ENCODE measurements at regions not wholly inside any gene's neighbourhood (a gene's known extent, or its start where the extent isn't known, plus 50 kb on each side); places are given as distances from the start of the nearest gene placed in this dataset.

DNA sequence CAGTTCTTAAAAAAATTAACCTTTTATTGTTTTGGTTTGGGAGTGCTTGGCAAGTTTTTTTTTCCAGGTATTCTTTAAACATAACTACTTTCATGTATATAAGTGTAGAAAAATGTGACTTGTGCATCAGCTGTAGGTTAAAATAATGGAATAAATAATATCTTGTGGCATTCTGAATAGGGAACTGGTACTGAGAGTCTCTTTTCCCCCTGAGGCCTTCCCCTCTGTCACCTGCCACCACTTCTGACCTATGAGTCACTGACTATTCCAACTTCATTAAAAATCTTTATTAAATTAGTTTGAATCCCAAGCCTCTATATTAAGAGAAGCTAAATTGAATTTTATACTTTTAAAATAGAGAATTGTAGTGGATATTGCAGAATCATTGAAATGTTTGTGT lies 805.7 kb downstream of the METTL15 start:
- TF ChIP-seq, protein P1, sequence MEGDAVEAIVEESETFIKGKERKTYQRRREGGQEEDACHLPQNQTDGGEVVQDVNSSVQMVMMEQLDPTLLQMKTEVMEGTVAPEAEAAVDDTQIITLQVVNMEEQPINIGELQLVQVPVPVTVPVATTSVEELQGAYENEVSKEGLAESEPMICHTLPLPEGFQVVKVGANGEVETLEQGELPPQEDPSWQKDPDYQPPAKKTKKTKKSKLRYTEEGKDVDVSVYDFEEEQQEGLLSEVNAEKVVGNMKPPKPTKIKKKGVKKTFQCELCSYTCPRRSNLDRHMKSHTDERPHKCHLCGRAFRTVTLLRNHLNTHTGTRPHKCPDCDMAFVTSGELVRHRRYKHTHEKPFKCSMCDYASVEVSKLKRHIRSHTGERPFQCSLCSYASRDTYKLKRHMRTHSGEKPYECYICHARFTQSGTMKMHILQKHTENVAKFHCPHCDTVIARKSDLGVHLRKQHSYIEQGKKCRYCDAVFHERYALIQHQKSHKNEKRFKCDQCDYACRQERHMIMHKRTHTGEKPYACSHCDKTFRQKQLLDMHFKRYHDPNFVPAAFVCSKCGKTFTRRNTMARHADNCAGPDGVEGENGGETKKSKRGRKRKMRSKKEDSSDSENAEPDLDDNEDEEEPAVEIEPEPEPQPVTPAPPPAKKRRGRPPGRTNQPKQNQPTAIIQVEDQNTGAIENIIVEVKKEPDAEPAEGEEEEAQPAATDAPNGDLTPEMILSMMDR (IDR thresholded peaks at IDR 0.05; ENCODE audit: poor library complexity, severe bottlenecking) = no peak
- Histone ChIP-seq H3K4me3 (ENCODE audit: severe bottlenecking) (no peak overlapping the region), H3K9me3 (ENCODE audit: severe bottlenecking) (no peaks in the 10 kb centered on the region), H3K27me3 (ENCODE audit: insufficient read depth, poor library complexity, severe bottlenecking) (no peaks in the 10 kb centered on the region), H3K27ac (ENCODE audit: poor library complexity, severe bottlenecking) (no peak overlapping the region), H3K36me3 (ENCODE audit: low read depth) (no peaks in the 10 kb centered on the region), H3K4me1 (ENCODE audit: insufficient read depth, poor library complexity, severe bottlenecking) (peaks cover 5% of the 10 kb centered on the region)
- no peak for ATAC-seq (ENCODE audit: low read depth)
- DNase-seq (ENCODE audit: low spot score) = no peak

DNA sequence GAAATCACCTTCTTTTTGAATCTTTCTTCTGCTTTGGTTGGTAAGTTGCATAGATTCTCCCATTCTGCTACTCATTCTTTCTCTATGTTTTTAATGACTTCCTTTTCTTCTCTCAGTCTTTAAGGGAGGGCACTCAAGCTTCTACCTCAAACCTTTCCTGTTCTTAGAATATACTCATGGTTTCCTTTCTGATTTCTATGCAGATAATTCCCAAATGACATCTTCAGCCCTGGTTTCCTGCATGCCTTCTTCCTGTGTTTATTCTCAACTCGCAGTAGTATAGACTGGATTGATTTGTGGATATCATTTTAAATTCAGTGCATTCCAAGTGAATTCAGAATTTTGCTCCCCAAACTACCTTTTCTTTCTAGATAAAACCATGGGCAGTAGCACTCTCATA lies 803.6 kb downstream of the METTL15 start:
- DNase-seq (ENCODE audit: low spot score) (no peak), ATAC-seq (ENCODE audit: low read depth) (no peak)
- Histone ChIP-seq H3K9me3 (ENCODE audit: severe bottlenecking) (no peaks in the 10 kb centered on the region), H3K4me1 (ENCODE audit: insufficient read depth, poor library complexity, severe bottlenecking) (no peaks in the 10 kb centered on the region), H3K36me3 (ENCODE audit: low read depth) (no peaks in the 10 kb centered on the region), H3K27ac (ENCODE audit: poor library complexity, severe bottlenecking) (no peak overlapping the region), H3K4me3 (ENCODE audit: severe bottlenecking) (no peak overlapping the region), H3K27me3 (ENCODE audit: insufficient read depth, poor library complexity, severe bottlenecking) (no peaks in the 10 kb centered on the region)
- TF ChIP-seq, protein P1 (IDR thresholded peaks at IDR 0.05; ENCODE audit: poor library complexity, severe bottlenecking) = no peak

DNA sequence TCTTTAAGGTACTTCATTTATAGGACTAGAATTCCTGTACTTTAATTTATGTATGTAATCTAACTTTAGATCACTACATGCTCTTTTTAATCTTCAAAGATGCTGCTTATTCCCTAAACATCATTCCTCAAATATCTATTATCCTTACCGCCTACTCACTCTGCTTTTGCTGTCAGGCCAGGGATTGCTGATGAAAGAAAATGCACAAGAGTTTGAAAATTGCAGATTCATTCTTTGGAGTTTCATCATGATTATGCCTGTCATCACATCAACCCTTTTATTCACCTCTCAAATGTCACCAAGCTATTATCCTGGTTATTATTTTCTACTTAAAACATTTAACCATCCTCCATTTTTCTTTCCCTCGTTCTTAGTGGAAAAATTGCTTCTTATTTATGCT lies 802.7 kb downstream of the METTL15 start:
- TF ChIP-seq, protein P1 (IDR thresholded peaks at IDR 0.05; ENCODE audit: poor library complexity, severe bottlenecking) = no peak
- DNase-seq (ENCODE audit: low spot score) (no peak), ATAC-seq (ENCODE audit: low read depth) (no peak)
- H3K36me3 ChIP-seq (ENCODE audit: low read depth) = no peaks in the 10 kb centered on the region
- no peaks in the 10 kb centered on the region for H3K27me3 ChIP-seq (ENCODE audit: insufficient read depth, poor library complexity, severe bottlenecking)
- no peaks in the 10 kb centered on the region for H3K9me3 ChIP-seq (ENCODE audit: severe bottlenecking)
- H3K27ac ChIP-seq (ENCODE audit: poor library complexity, severe bottlenecking) = no peak overlapping the region
- no peaks in the 10 kb centered on the region for H3K4me1 ChIP-seq (ENCODE audit: insufficient read depth, poor library complexity, severe bottlenecking)
- no peak overlapping the region for H3K4me3 ChIP-seq (ENCODE audit: severe bottlenecking)

DNA sequence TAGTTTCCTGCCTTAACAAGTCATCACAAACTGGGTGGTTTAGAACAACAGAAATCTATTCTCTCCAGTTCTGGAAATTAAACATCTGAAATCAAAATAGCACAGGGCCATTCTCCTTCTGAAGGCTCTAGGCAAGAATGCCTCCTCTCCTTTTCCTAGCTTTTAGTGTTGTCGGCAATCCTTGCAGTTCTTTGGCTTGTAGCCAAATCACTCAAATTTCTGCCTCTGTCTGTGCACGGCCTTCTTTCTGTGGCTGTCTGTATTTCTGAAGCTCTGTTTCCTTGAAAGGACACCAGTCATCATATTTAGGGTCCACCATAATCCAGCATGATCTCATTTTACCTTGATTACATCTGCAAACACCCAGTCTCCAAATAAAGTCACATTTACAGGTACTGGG lies 795.5 kb downstream of the METTL15 start:
- H3K27me3 ChIP-seq (ENCODE audit: insufficient read depth, poor library complexity, severe bottlenecking) = no peaks in the 10 kb centered on the region
- TF ChIP-seq, protein P1 (IDR thresholded peaks at IDR 0.05; ENCODE audit: poor library complexity, severe bottlenecking) = no peak
- H3K4me1 ChIP-seq (ENCODE audit: insufficient read depth, poor library complexity, severe bottlenecking) = peaks cover 3% of the 10 kb centered on the region
- DNase-seq (ENCODE audit: low spot score) = no peak
- no peaks in the 10 kb centered on the region for H3K9me3 ChIP-seq (ENCODE audit: severe bottlenecking)
- no peak overlapping the region for H3K27ac ChIP-seq (ENCODE audit: poor library complexity, severe bottlenecking)
- no peaks in the 10 kb centered on the region for H3K36me3 ChIP-seq (ENCODE audit: low read depth)
- no peak for ATAC-seq (ENCODE audit: low read depth)
- no peak overlapping the region for H3K4me3 ChIP-seq (ENCODE audit: severe bottlenecking)

DNA sequence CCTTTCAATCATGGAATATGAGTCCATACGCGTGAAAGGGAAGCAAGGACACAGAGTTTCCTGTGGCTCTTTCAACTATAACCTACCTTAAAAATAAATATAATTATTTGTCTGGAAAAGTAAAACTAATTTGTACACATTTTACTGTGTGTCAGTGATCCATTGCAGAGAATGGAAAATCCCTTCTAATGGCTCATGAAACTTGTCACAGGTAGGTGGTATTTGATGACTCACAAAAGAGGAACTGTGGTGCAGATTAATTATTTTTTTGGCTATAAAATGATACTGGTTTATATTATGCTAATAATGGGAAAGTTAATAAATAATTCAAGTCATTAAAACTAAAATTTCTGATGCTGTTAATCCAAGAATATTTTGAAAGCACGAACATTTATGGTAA lies 792.2 kb downstream of the METTL15 start:
- Histone ChIP-seq H3K27ac (ENCODE audit: poor library complexity, severe bottlenecking) (no peak overlapping the region), H3K4me1 (ENCODE audit: insufficient read depth, poor library complexity, severe bottlenecking) (peaks cover 3% of the 10 kb centered on the region), H3K9me3 (ENCODE audit: severe bottlenecking) (no peaks in the 10 kb centered on the region), H3K36me3 (ENCODE audit: low read depth) (no peaks in the 10 kb centered on the region), H3K27me3 (ENCODE audit: insufficient read depth, poor library complexity, severe bottlenecking) (no peaks in the 10 kb centered on the region), H3K4me3 (ENCODE audit: severe bottlenecking) (no peak overlapping the region)
- TF ChIP-seq, protein P1 (IDR thresholded peaks at IDR 0.05; ENCODE audit: poor library complexity, severe bottlenecking) = no peak
- ATAC-seq (ENCODE audit: low read depth) = no peak
- no peak for DNase-seq (ENCODE audit: low spot score)

Measured in RWPE2 (cell line).